ENCODE measurements at regions not wholly inside any gene's neighbourhood (a gene's known extent, or its start where the extent isn't known, plus 50 kb on each side); places are given as distances from the start of the nearest gene placed in this dataset.

DNA sequence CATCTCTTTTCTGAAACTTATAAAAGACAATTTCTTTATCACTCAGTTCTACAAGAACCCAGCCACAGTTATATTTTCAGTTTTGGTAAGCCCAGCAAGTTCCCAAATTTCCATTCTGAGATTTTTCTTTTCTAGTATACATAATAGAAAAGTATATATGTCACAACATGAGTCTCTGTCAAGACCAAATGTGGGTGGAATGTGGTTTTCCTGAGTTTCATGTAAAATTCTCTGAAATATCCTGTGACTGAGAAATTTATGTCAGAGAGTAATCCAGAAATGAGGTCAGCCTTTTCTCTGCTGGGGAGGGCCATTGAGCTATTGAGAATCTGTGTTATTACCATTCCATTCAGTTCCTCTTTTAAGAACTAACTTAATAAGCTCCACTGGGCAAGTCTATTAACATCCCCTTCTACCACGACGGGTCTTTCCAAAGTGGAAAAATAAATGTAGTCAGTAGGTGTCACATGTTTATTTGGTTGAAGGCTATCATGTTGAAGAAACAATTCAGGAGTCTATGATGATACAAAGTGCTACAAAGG is 100.7 kb upstream of the HMGN3 start (continued):
- TF ChIP-seq, protein P1, sequence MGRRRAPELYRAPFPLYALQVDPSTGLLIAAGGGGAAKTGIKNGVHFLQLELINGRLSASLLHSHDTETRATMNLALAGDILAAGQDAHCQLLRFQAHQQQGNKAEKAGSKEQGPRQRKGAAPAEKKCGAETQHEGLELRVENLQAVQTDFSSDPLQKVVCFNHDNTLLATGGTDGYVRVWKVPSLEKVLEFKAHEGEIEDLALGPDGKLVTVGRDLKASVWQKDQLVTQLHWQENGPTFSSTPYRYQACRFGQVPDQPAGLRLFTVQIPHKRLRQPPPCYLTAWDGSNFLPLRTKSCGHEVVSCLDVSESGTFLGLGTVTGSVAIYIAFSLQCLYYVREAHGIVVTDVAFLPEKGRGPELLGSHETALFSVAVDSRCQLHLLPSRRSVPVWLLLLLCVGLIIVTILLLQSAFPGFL (CRISPR knock-in tag; IDR thresholded peaks at IDR 0.05; ENCODE audit: borderline replicate concordance) = no peak
- TF ChIP-seq NR1H2 (CRISPR knock-in tag; IDR thresholded peaks at IDR 0.05) = no peak

DNA sequence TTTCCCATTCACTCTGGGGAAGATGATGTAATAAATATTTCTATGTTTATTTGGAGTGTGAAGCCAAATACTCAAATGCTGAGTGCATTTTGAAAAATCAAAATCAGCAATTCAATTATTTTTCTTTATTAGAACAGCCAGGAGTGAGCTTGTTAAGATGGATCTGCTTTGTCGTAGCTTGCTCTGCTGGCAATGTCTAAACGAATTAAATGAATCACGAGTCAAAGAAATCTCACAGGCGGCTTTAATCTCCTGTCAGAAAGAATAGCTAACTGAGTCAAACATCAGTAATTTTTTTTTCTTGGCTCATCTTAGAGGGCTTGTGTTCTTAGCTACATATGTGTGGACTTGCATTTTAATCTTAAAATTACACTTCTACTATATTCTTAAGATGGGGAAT is 100.2 kb upstream of the HMGN3 start:
- Mint-ChIP-seq H3K4me1 (peaks cover 22% of the 10 kb centered on the region), H3K9me3 (no peaks in the 10 kb centered on the region), H3K27me3 (ENCODE audit: low read depth) (no peaks in the 10 kb centered on the region), H3K4me3 (no peak overlapping the region), H3K27ac (no peak overlapping the region), H3K36me3 (no peaks in the 10 kb centered on the region)
- DNase-seq (ENCODE audit: low spot score) (no peak), ATAC-seq (no peak)
- POLR2A ChIA-PET = no interaction called here
- TF ChIP-seq, protein P2, sequence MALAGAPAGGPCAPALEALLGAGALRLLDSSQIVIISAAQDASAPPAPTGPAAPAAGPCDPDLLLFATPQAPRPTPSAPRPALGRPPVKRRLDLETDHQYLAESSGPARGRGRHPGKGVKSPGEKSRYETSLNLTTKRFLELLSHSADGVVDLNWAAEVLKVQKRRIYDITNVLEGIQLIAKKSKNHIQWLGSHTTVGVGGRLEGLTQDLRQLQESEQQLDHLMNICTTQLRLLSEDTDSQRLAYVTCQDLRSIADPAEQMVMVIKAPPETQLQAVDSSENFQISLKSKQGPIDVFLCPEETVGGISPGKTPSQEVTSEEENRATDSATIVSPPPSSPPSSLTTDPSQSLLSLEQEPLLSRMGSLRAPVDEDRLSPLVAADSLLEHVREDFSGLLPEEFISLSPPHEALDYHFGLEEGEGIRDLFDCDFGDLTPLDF (CRISPR knock-in tag; IDR thresholded peaks at IDR 0.05) = no peak
- TF ChIP-seq KAT7 (CRISPR knock-in tag; IDR thresholded peaks at IDR 0.05; ENCODE audit: borderline replicate concordance) (no peak), NR2C2 (CRISPR knock-in tag; IDR thresholded peaks at IDR 0.05) (no peak), TCF7 (CRISPR knock-in tag; IDR thresholded peaks at IDR 0.05; ENCODE audit: low read depth) (no peak), JAZF1 (CRISPR knock-in tag; IDR thresholded peaks at IDR 0.05) (no peak), ETV6 (CRISPR knock-in tag; IDR thresholded peaks at IDR 0.05) (no peak), JUN (CRISPR knock-in tag; IDR thresholded peaks at IDR 0.05) (no peak), ZNF263 (CRISPR knock-in tag; IDR thresholded peaks at IDR 0.05; ENCODE audit: low read depth) (no peak), MXD4 (CRISPR knock-in tag; IDR thresholded peaks at IDR 0.05; ENCODE audit: borderline replicate concordance) (no peak), SOX15 (CRISPR knock-in tag; IDR thresholded peaks at IDR 0.05) (no peak), ZNF416 (CRISPR knock-in tag; IDR thresholded peaks at IDR 0.05) (no peak)
- TF ChIP-seq, protein P3, sequence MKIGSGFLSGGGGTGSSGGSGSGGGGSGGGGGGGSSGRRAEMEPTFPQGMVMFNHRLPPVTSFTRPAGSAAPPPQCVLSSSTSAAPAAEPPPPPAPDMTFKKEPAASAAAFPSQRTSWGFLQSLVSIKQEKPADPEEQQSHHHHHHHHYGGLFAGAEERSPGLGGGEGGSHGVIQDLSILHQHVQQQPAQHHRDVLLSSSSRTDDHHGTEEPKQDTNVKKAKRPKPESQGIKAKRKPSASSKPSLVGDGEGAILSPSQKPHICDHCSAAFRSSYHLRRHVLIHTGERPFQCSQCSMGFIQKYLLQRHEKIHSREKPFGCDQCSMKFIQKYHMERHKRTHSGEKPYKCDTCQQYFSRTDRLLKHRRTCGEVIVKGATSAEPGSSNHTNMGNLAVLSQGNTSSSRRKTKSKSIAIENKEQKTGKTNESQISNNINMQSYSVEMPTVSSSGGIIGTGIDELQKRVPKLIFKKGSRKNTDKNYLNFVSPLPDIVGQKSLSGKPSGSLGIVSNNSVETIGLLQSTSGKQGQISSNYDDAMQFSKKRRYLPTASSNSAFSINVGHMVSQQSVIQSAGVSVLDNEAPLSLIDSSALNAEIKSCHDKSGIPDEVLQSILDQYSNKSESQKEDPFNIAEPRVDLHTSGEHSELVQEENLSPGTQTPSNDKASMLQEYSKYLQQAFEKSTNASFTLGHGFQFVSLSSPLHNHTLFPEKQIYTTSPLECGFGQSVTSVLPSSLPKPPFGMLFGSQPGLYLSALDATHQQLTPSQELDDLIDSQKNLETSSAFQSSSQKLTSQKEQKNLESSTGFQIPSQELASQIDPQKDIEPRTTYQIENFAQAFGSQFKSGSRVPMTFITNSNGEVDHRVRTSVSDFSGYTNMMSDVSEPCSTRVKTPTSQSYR (CRISPR knock-in tag; IDR thresholded peaks at IDR 0.05) = no peak
- TF ChIP-seq, protein P4, sequence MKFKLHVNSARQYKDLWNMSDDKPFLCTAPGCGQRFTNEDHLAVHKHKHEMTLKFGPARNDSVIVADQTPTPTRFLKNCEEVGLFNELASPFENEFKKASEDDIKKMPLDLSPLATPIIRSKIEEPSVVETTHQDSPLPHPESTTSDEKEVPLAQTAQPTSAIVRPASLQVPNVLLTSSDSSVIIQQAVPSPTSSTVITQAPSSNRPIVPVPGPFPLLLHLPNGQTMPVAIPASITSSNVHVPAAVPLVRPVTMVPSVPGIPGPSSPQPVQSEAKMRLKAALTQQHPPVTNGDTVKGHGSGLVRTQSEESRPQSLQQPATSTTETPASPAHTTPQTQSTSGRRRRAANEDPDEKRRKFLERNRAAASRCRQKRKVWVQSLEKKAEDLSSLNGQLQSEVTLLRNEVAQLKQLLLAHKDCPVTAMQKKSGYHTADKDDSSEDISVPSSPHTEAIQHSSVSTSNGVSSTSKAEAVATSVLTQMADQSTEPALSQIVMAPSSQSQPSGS (CRISPR knock-in tag; IDR thresholded peaks at IDR 0.05; ENCODE audit: borderline replicate concordance, low read depth) = no peak
- TF ChIP-seq, protein P5, sequence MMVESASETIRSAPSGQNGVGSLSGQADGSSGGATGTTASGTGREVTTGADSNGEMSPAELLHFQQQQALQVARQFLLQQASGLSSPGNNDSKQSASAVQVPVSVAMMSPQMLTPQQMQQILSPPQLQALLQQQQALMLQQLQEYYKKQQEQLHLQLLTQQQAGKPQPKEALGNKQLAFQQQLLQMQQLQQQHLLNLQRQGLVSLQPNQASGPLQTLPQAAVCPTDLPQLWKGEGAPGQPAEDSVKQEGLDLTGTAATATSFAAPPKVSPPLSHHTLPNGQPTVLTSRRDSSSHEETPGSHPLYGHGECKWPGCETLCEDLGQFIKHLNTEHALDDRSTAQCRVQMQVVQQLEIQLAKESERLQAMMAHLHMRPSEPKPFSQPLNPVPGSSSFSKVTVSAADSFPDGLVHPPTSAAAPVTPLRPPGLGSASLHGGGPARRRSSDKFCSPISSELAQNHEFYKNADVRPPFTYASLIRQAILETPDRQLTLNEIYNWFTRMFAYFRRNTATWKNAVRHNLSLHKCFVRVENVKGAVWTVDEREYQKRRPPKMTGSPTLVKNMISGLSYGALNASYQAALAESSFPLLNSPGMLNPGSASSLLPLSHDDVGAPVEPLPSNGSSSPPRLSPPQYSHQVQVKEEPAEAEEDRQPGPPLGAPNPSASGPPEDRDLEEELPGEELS (CRISPR knock-in tag; IDR thresholded peaks at IDR 0.05) = no peak
- TF ChIP-seq, protein P6, sequence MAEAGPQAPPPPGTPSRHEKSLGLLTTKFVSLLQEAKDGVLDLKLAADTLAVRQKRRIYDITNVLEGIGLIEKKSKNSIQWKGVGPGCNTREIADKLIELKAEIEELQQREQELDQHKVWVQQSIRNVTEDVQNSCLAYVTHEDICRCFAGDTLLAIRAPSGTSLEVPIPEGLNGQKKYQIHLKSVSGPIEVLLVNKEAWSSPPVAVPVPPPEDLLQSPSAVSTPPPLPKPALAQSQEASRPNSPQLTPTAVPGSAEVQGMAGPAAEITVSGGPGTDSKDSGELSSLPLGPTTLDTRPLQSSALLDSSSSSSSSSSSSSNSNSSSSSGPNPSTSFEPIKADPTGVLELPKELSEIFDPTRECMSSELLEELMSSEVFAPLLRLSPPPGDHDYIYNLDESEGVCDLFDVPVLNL (CRISPR knock-in tag; IDR thresholded peaks at IDR 0.05; ENCODE audit: borderline replicate concordance, low read depth) = no peak
- TF ChIP-seq, protein P7, sequence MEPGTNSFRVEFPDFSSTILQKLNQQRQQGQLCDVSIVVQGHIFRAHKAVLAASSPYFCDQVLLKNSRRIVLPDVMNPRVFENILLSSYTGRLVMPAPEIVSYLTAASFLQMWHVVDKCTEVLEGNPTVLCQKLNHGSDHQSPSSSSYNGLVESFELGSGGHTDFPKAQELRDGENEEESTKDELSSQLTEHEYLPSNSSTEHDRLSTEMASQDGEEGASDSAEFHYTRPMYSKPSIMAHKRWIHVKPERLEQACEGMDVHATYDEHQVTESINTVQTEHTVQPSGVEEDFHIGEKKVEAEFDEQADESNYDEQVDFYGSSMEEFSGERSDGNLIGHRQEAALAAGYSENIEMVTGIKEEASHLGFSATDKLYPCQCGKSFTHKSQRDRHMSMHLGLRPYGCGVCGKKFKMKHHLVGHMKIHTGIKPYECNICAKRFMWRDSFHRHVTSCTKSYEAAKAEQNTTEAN (CRISPR knock-in tag; IDR thresholded peaks at IDR 0.05) = no peak
- TF ChIP-seq, protein P8, sequence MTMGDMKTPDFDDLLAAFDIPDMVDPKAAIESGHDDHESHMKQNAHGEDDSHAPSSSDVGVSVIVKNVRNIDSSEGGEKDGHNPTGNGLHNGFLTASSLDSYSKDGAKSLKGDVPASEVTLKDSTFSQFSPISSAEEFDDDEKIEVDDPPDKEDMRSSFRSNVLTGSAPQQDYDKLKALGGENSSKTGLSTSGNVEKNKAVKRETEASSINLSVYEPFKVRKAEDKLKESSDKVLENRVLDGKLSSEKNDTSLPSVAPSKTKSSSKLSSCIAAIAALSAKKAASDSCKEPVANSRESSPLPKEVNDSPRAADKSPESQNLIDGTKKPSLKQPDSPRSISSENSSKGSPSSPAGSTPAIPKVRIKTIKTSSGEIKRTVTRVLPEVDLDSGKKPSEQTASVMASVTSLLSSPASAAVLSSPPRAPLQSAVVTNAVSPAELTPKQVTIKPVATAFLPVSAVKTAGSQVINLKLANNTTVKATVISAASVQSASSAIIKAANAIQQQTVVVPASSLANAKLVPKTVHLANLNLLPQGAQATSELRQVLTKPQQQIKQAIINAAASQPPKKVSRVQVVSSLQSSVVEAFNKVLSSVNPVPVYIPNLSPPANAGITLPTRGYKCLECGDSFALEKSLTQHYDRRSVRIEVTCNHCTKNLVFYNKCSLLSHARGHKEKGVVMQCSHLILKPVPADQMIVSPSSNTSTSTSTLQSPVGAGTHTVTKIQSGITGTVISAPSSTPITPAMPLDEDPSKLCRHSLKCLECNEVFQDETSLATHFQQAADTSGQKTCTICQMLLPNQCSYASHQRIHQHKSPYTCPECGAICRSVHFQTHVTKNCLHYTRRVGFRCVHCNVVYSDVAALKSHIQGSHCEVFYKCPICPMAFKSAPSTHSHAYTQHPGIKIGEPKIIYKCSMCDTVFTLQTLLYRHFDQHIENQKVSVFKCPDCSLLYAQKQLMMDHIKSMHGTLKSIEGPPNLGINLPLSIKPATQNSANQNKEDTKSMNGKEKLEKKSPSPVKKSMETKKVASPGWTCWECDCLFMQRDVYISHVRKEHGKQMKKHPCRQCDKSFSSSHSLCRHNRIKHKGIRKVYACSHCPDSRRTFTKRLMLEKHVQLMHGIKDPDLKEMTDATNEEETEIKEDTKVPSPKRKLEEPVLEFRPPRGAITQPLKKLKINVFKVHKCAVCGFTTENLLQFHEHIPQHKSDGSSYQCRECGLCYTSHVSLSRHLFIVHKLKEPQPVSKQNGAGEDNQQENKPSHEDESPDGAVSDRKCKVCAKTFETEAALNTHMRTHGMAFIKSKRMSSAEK (CRISPR knock-in tag; IDR thresholded peaks at IDR 0.05; ENCODE audit: borderline replicate concordance) = no peak
- CTCF ChIA-PET = interaction anchor here (0.6 kb wide), 1 partner anchor 161 kb away, joined by 5 read pairs; no protein-coding TSS in a partner anchor
